ENCODE measurements at regions not wholly inside any gene's neighbourhood (a gene's known extent, or its start where the extent isn't known, plus 50 kb on each side); places are given as distances from the start of the nearest gene placed in this dataset.

GRCh38 chr9:32867601-32868204, 84.4 kb downstream of the TMEM215 start:
- Histone ChIP-seq H3K23ac (ENCODE audit: low read length) (no peak overlapping the region), H3K9ac (ENCODE audit: low read length) (no peak overlapping the region), H3K36me3 (ENCODE audit: control insufficient read depth, insufficient read depth, low read length) (no peaks in the 10 kb centered on the region), H3K4me3 (ENCODE audit: low read length) (no peak overlapping the region), H3K79me2 (ENCODE audit: control insufficient read depth, insufficient read depth, low read length) (no peaks in the 10 kb centered on the region), H4K5ac (ENCODE audit: low read length) (no peak overlapping the region), H3K4ac (ENCODE audit: low read depth, low read length) (no peak overlapping the region), H3K27ac (ENCODE audit: low read depth, low read length) (no peak overlapping the region), H3K4me1 (ENCODE audit: control insufficient read depth, low read depth, low read length) (no peaks in the 10 kb centered on the region), H2BK5ac (ENCODE audit: low read length) (no peak overlapping the region), H3K56ac (ENCODE audit: low read length) (no peak overlapping the region), H3K4me2 (ENCODE audit: low read length) (no peak overlapping the region), H3K27me3 (ENCODE audit: insufficient read depth, low read length, poor library complexity) (no peaks in the 10 kb centered on the region), H2AK5ac (ENCODE audit: low read length) (no peak overlapping the region), H2BK120ac (ENCODE audit: low read depth, low read length) (no peak overlapping the region), H3K18ac (ENCODE audit: low read length) (no peak overlapping the region), H2BK15ac (replicated peaks; ENCODE audit: low read depth) (no peak overlapping the region), H4K8ac (ENCODE audit: low read depth, low read length) (no peak overlapping the region), H3K79me1 (ENCODE audit: low read length) (no peaks in the 10 kb centered on the region)
- DNase-seq = no peak
- WGBS (ENCODE audit: extremely low coverage, insufficient coverage, low lambda C conversion rate) = no CpG with 5 or more reads among the region's 3 CpGs

GRCh38 chr9:32869404-32869803, 86.1 kb downstream of the TMEM215 start:
- H3K36me3 ChIP-seq (ENCODE audit: control insufficient read depth, insufficient read depth, low read length) = no peaks in the 10 kb centered on the region
- no peak overlapping the region for H4K8ac ChIP-seq (ENCODE audit: low read depth, low read length)
- no peak overlapping the region for H3K56ac ChIP-seq (ENCODE audit: low read length)
- H3K4me3 ChIP-seq (ENCODE audit: low read length) = no peak overlapping the region
- H3K18ac ChIP-seq (ENCODE audit: low read length) = no peak overlapping the region
- no peak overlapping the region for H3K23ac ChIP-seq (ENCODE audit: low read length)
- no peak overlapping the region for H3K4ac ChIP-seq (ENCODE audit: low read depth, low read length)
- H2BK120ac ChIP-seq (ENCODE audit: low read depth, low read length) = no peak overlapping the region
- no peak overlapping the region for H2AK5ac ChIP-seq (ENCODE audit: low read length)
- H3K27me3 ChIP-seq (ENCODE audit: insufficient read depth, low read length, poor library complexity) = no peaks in the 10 kb centered on the region
- no peak overlapping the region for H2BK5ac ChIP-seq (ENCODE audit: low read length)
- H3K79me1 ChIP-seq (ENCODE audit: low read length) = no peaks in the 10 kb centered on the region
- DNase-seq = no peak
- no peak overlapping the region for H4K5ac ChIP-seq (ENCODE audit: low read length)
- no peak overlapping the region for H3K27ac ChIP-seq (ENCODE audit: low read depth, low read length)
- no peak overlapping the region for H3K9ac ChIP-seq (ENCODE audit: low read length)
- no peak overlapping the region for H2BK15ac ChIP-seq (replicated peaks; ENCODE audit: low read depth)
- no peaks in the 10 kb centered on the region for H3K79me2 ChIP-seq (ENCODE audit: control insufficient read depth, insufficient read depth, low read length)
- WGBS (ENCODE audit: extremely low coverage, insufficient coverage, low lambda C conversion rate) = no CpG with 5 or more reads among the region's 4 CpGs
- peaks cover 2% of the 10 kb centered on the region for H3K4me1 ChIP-seq (ENCODE audit: control insufficient read depth, low read depth, low read length)
- no peak overlapping the region for H3K4me2 ChIP-seq (ENCODE audit: low read length)

DNA sequence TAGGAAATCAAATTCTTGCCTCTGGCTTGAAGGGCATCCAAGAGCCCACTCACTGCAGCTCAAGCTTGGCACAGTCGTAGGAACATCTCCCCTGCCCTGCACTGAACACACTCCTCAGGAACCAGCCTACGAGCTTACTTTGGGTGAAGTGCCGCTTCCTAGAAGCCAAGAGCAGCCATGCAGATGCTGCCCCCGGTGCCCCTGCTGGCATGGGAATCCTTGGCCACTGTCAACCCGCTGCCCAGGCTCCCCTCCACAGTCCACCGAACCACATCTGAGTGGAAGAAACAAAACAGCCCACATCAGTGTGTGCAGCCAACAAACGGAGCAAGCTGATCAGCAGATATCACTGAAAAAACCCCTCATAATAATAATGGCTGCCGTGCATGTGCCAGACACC, 89.8 kb downstream of the TMEM215 start:
- no peaks in the 10 kb centered on the region for H3K79me2 ChIP-seq (ENCODE audit: control insufficient read depth, insufficient read depth, low read length)
- no peak overlapping the region for H3K4me2 ChIP-seq (ENCODE audit: low read length)
- no peak overlapping the region for H4K8ac ChIP-seq (ENCODE audit: low read depth, low read length)
- no peak overlapping the region for H3K23ac ChIP-seq (ENCODE audit: low read length)
- no peak overlapping the region for H3K4me3 ChIP-seq (ENCODE audit: low read length)
- no peaks in the 10 kb centered on the region for H3K36me3 ChIP-seq (ENCODE audit: control insufficient read depth, insufficient read depth, low read length)
- no peak overlapping the region for H3K18ac ChIP-seq (ENCODE audit: low read length)
- H3K27ac ChIP-seq (ENCODE audit: low read depth, low read length) = no peak overlapping the region
- WGBS (ENCODE audit: extremely low coverage, insufficient coverage, low lambda C conversion rate) = no CpG with 5 or more reads among the region's 8 CpGs
- H3K4ac ChIP-seq (ENCODE audit: low read depth, low read length) = no peak overlapping the region
- H3K56ac ChIP-seq (ENCODE audit: low read length) = no peak overlapping the region
- no peaks in the 10 kb centered on the region for H3K27me3 ChIP-seq (ENCODE audit: insufficient read depth, low read length, poor library complexity)
- no peak for DNase-seq
- H4K5ac ChIP-seq (ENCODE audit: low read length) = no peak overlapping the region
- H2BK15ac ChIP-seq (replicated peaks; ENCODE audit: low read depth) = no peak overlapping the region
- no peak overlapping the region for H2AK5ac ChIP-seq (ENCODE audit: low read length)
- H2BK120ac ChIP-seq (ENCODE audit: low read depth, low read length) = no peak overlapping the region
- H2BK5ac ChIP-seq (ENCODE audit: low read length) = no peak overlapping the region
- H3K79me1 ChIP-seq (ENCODE audit: low read length) = no peaks in the 10 kb centered on the region
- no peak overlapping the region for H3K9ac ChIP-seq (ENCODE audit: low read length)
- peaks cover 2% of the 10 kb centered on the region for H3K4me1 ChIP-seq (ENCODE audit: control insufficient read depth, low read depth, low read length)

DNA sequence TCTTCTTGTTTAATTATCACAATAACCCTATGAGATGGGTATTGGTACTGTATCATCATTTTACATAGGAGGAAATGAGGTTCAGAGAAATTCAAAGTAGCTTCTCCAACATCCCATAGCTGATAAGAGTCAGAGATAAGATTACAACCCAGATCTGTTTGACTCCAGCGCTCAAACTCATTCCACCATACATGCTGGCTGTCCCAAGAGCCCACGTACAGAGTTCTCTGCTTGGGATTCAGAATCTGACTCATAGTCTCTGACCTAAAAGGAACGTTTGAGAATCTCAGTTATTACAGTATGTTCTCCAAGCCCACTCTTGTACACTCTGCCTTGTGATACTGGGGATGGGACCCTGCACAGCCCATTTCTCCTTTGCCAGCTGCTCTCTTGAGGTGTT, 90.2 kb downstream of the TMEM215 start:
- no peak overlapping the region for H4K5ac ChIP-seq (ENCODE audit: low read length)
- H3K4ac ChIP-seq (ENCODE audit: low read depth, low read length) = no peak overlapping the region
- DNase-seq = peak; percentile 42
- no CpG with 5 or more reads among the region's 3 CpGs for WGBS (ENCODE audit: extremely low coverage, insufficient coverage, low lambda C conversion rate)
- H2AK5ac ChIP-seq (ENCODE audit: low read length) = no peak overlapping the region
- no peak overlapping the region for H3K23ac ChIP-seq (ENCODE audit: low read length)
- H3K9ac ChIP-seq (ENCODE audit: low read length) = no peak overlapping the region
- H3K79me1 ChIP-seq (ENCODE audit: low read length) = no peaks in the 10 kb centered on the region
- no peak overlapping the region for H4K8ac ChIP-seq (ENCODE audit: low read depth, low read length)
- no peak overlapping the region for H2BK120ac ChIP-seq (ENCODE audit: low read depth, low read length)
- no peak overlapping the region for H2BK5ac ChIP-seq (ENCODE audit: low read length)
- no peaks in the 10 kb centered on the region for H3K27me3 ChIP-seq (ENCODE audit: insufficient read depth, low read length, poor library complexity)
- H3K36me3 ChIP-seq (ENCODE audit: control insufficient read depth, insufficient read depth, low read length) = no peaks in the 10 kb centered on the region
- H3K18ac ChIP-seq (ENCODE audit: low read length) = no peak overlapping the region
- H3K4me1 ChIP-seq (ENCODE audit: control insufficient read depth, low read depth, low read length) = peaks cover 2% of the 10 kb centered on the region
- H3K4me3 ChIP-seq (ENCODE audit: low read length) = no peak overlapping the region
- H3K79me2 ChIP-seq (ENCODE audit: control insufficient read depth, insufficient read depth, low read length) = no peaks in the 10 kb centered on the region
- H3K27ac ChIP-seq (ENCODE audit: low read depth, low read length) = no peak overlapping the region
- no peak overlapping the region for H3K4me2 ChIP-seq (ENCODE audit: low read length)
- H2BK15ac ChIP-seq (replicated peaks; ENCODE audit: low read depth) = no peak overlapping the region
- H3K56ac ChIP-seq (ENCODE audit: low read length) = no peak overlapping the region

DNA sequence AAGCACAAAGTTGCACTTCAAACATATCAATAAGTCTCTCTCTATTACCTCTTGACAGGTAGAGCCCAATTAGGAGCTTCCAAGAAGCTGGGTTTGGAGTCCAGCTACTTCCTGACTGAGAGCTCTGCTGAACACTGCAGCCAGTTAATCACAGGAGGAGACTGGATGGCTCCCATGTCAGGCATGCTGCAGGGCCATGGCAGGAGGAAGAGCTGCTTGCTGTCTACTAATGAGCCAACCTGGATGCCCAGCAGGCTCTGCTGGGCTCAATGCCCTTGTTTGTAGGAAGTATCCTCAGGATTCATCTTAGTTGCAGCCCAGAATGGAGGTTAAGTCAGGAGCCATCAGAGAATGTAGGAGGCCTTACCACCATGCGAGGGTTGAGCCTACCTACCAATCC, 91.9 kb downstream of the TMEM215 start:
- peaks cover 2% of the 10 kb centered on the region for H3K4me1 ChIP-seq (ENCODE audit: control insufficient read depth, low read depth, low read length)
- H3K79me1 ChIP-seq (ENCODE audit: low read length) = no peaks in the 10 kb centered on the region
- DNase-seq = no peak
- no peak overlapping the region for H3K4ac ChIP-seq (ENCODE audit: low read depth, low read length)
- H4K5ac ChIP-seq (ENCODE audit: low read length) = no peak overlapping the region
- no peak overlapping the region for H3K4me3 ChIP-seq (ENCODE audit: low read length)
- no peak overlapping the region for H3K27ac ChIP-seq (ENCODE audit: low read depth, low read length)
- H3K23ac ChIP-seq (ENCODE audit: low read length) = no peak overlapping the region
- H3K9ac ChIP-seq (ENCODE audit: low read length) = no peak overlapping the region
- H3K18ac ChIP-seq (ENCODE audit: low read length) = no peak overlapping the region
- H2BK5ac ChIP-seq (ENCODE audit: low read length) = no peak overlapping the region
- no peaks in the 10 kb centered on the region for H3K36me3 ChIP-seq (ENCODE audit: control insufficient read depth, insufficient read depth, low read length)
- no peaks in the 10 kb centered on the region for H3K27me3 ChIP-seq (ENCODE audit: insufficient read depth, low read length, poor library complexity)
- no CpG with 5 or more reads among the region's 1 CpG for WGBS (ENCODE audit: extremely low coverage, insufficient coverage, low lambda C conversion rate)
- H2AK5ac ChIP-seq (ENCODE audit: low read length) = no peak overlapping the region
- H2BK120ac ChIP-seq (ENCODE audit: low read depth, low read length) = no peak overlapping the region
- H4K8ac ChIP-seq (ENCODE audit: low read depth, low read length) = no peak overlapping the region
- no peak overlapping the region for H3K4me2 ChIP-seq (ENCODE audit: low read length)
- no peak overlapping the region for H2BK15ac ChIP-seq (replicated peaks; ENCODE audit: low read depth)
- H3K56ac ChIP-seq (ENCODE audit: low read length) = no peak overlapping the region
- no peaks in the 10 kb centered on the region for H3K79me2 ChIP-seq (ENCODE audit: control insufficient read depth, insufficient read depth, low read length)

DNA sequence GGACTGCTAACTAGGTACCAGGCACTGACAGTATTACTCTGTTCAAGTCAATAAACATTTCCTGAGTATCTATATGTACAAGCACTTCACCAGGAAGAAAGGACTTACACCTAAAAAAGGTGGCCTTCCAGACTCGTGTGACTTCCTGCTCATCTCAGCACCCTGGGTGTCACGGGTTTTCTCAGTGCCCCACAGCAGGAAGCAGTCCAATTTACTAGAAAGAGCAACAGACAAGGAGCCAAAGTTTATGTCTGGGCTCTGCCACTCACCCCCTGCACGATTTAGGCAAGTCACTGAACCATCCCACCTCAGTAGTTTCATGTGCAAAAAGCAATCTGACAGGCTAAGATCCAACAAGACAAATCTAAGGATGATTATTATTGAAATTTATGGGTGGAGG, 92.4 kb downstream of the TMEM215 start:
- Histone ChIP-seq H3K27ac (ENCODE audit: low read depth, low read length) (no peak overlapping the region), H3K9ac (ENCODE audit: low read length) (no peak overlapping the region), H2AK5ac (ENCODE audit: low read length) (no peak overlapping the region), H3K79me2 (ENCODE audit: control insufficient read depth, insufficient read depth, low read length) (no peaks in the 10 kb centered on the region), H3K27me3 (ENCODE audit: insufficient read depth, low read length, poor library complexity) (no peaks in the 10 kb centered on the region), H2BK15ac (replicated peaks; ENCODE audit: low read depth) (no peak overlapping the region), H3K4ac (ENCODE audit: low read depth, low read length) (no peak overlapping the region), H3K79me1 (ENCODE audit: low read length) (no peaks in the 10 kb centered on the region), H2BK5ac (ENCODE audit: low read length) (no peak overlapping the region), H3K56ac (ENCODE audit: low read length) (no peak overlapping the region), H3K18ac (ENCODE audit: low read length) (no peak overlapping the region), H3K4me1 (ENCODE audit: control insufficient read depth, low read depth, low read length) (peaks cover 2% of the 10 kb centered on the region), H3K4me2 (ENCODE audit: low read length) (no peak overlapping the region), H3K4me3 (ENCODE audit: low read length) (no peak overlapping the region), H4K5ac (ENCODE audit: low read length) (no peak overlapping the region), H3K23ac (ENCODE audit: low read length) (no peak overlapping the region), H3K36me3 (ENCODE audit: control insufficient read depth, insufficient read depth, low read length) (no peaks in the 10 kb centered on the region), H4K8ac (ENCODE audit: low read depth, low read length) (no peak overlapping the region), H2BK120ac (ENCODE audit: low read depth, low read length) (no peak overlapping the region)
- WGBS (ENCODE audit: extremely low coverage, insufficient coverage, low lambda C conversion rate) = no CpG with 5 or more reads among the region's 3 CpGs
- DNase-seq = no peak
